H9 (cell line): ENCODE measurements at regions not wholly inside any gene's neighbourhood (a gene's known extent, or its start where the extent isn't known, plus 50 kb on each side); places are given as distances from the start of the nearest gene placed in this dataset.

Experiments
- DNase-seq: peaks from one replicate; pipeline ENCODE4 v3.0.0-alpha.2; 2017
- H2AFZ ChIP-seq: one replicate; pipeline ENCODE4 v1.6.1; 2013; ENCODE audit warnings: mild to moderate bottlenecking, low read length, control low read depth, moderate library complexity
- H2AK5ac ChIP-seq: 2 replicates; pipeline ENCODE4 v1.6.1; 2013; ENCODE audit warnings: low read length, control low read depth, mixed read lengths; ENCODE audit not compliant: insufficient read length
- H2BK120ac ChIP-seq: one replicate; pipeline ENCODE4 v1.6.1; 2013; ENCODE audit warnings: low read depth, mild to moderate bottlenecking, low read length, control low read depth, inconsistent platforms; ENCODE audit not compliant: poor library complexity, severe bottlenecking
- H2BK12ac ChIP-seq: 2 replicates; pipeline ENCODE4 v1.6.1; 2013; ENCODE audit warnings: low read length, control low read depth, mixed read lengths, low read depth; ENCODE audit not compliant: insufficient read length
- H2BK15ac ChIP-seq: 2 replicates; pipeline ENCODE4 v1.6.1; 2013; ENCODE audit warnings: low read depth, low read length, control low read depth
- H2BK20ac ChIP-seq: one replicate; pipeline ENCODE4 v1.6.1; 2013; ENCODE audit warnings: low read depth, mild to moderate bottlenecking, low read length, control low read depth, inconsistent platforms; ENCODE audit not compliant: poor library complexity, severe bottlenecking
- H2BK5ac ChIP-seq: 2 replicates; pipeline ENCODE4 v1.6.1; 2013; ENCODE audit warnings: low read length, control low read depth, mixed read lengths; ENCODE audit not compliant: insufficient read length
- H3K14ac ChIP-seq: 2 replicates; pipeline ENCODE4 v1.6.1; 2013; ENCODE audit warnings: low read length, control low read depth; ENCODE audit not compliant: insufficient read depth
- H3K18ac ChIP-seq: 2 replicates; pipeline ENCODE4 v1.6.1; 2013; ENCODE audit warnings: low read depth, mild to moderate bottlenecking, mixed read lengths, low read length, control low read depth; ENCODE audit not compliant: insufficient read length
- H3K23ac ChIP-seq: 2 replicates; pipeline ENCODE4 v1.6.1; 2013; ENCODE audit warnings: low read length, control low read depth, mixed read lengths, low read depth; ENCODE audit not compliant: insufficient read length
- H3K23me2 ChIP-seq: 2 replicates; pipeline ENCODE4 v1.6.1; 2013; ENCODE audit warnings: low read depth, mild to moderate bottlenecking, mixed read lengths, low read length, control low read depth; ENCODE audit not compliant: insufficient read length, poor library complexity, severe bottlenecking
- H3K27ac ChIP-seq: 2 replicates; pipeline ENCODE4 v1.5.1; 2013; ENCODE audit warnings: low read length, control low read depth, mixed read lengths, low read depth; ENCODE audit not compliant: insufficient read length
- H3K27me3 ChIP-seq: 2 replicates; pipeline ENCODE4 v1.6.1; 2013; ENCODE audit warnings: low read length, control low read depth, inconsistent platforms; ENCODE audit not compliant: insufficient read depth
- H3K4ac ChIP-seq: 2 replicates; pipeline ENCODE4 v1.6.1; 2013; ENCODE audit warnings: low read depth, mild to moderate bottlenecking, control low read depth, inconsistent platforms, low read length, moderate library complexity
- H3K4me1 ChIP-seq: 2 replicates; pipeline ENCODE4 v1.6.1; 2013; ENCODE audit warnings: low read length, control low read depth, inconsistent platforms; ENCODE audit not compliant: insufficient read depth
- H3K4me2 ChIP-seq: 2 replicates; pipeline ENCODE4 v1.6.1; 2013; ENCODE audit warnings: low read length, control low read depth, mixed read lengths; ENCODE audit not compliant: insufficient read length, insufficient read depth
- H3K56ac ChIP-seq: 2 replicates; pipeline ENCODE4 v1.6.1; 2013; ENCODE audit warnings: low read depth, mild to moderate bottlenecking, mixed read lengths, low read length, control low read depth; ENCODE audit not compliant: insufficient read length
- H3K79me1 ChIP-seq: 2 replicates; pipeline ENCODE4 v1.6.1; 2013; ENCODE audit warnings: low read depth, mild to moderate bottlenecking, moderate library complexity, low read length, control low read depth, inconsistent platforms; ENCODE audit not compliant: insufficient read depth, poor library complexity, severe bottlenecking
- H3K79me2 ChIP-seq: 2 replicates; pipeline ENCODE4 v1.6.1; 2013; ENCODE audit warnings: low read length, control low read depth, inconsistent platforms; ENCODE audit not compliant: insufficient read depth
- H3K9ac ChIP-seq: 2 replicates; pipeline ENCODE4 v1.6.1; 2013; ENCODE audit warnings: low read length, control low read depth, mixed read lengths; ENCODE audit not compliant: insufficient read length; ENCODE audit errors: extremely low read depth
- H3K9me3 ChIP-seq: one replicate; pipeline ENCODE4 v1.6.1; 2013; ENCODE audit warnings: low read depth, low read length, inconsistent platforms; ENCODE audit not compliant: control insufficient read depth
- H3T11ph ChIP-seq: one replicate; pipeline ENCODE4 v1.6.1; 2013; ENCODE audit warnings: mild to moderate bottlenecking, low read length, control low read depth, inconsistent platforms
- H4K20me1 ChIP-seq: one replicate; pipeline ENCODE4 v1.6.1; 2013; ENCODE audit not compliant: control insufficient read depth, insufficient read length, insufficient read depth
- H4K5ac ChIP-seq: 2 replicates; pipeline ENCODE4 v1.6.1; 2013; ENCODE audit warnings: low read depth, mild to moderate bottlenecking, mixed read lengths, low read length, control low read depth; ENCODE audit not compliant: insufficient read length
- H4K8ac ChIP-seq: replicated peaks from 2 replicates; pipeline ENCODE4 v1.6.1; 2013; ENCODE audit warnings: low read length, control low read depth, mixed read lengths, low read depth; ENCODE audit not compliant: insufficient read length
- H4K91ac ChIP-seq: 2 replicates; pipeline ENCODE4 v1.6.1; 2013; ENCODE audit warnings: low read depth, mild to moderate bottlenecking, moderate library complexity, mixed read lengths, low read length, control low read depth; ENCODE audit not compliant: insufficient read length
- H3K27ac Mint-ChIP-seq, 3 experiments: 2 replicates in 2 of 3; 3 replicates in 1 of 3; pipeline ENCODE4 v1.8.0; 2020 to 2021; ENCODE audit warnings: mixed read lengths in 3 of 3, mild to moderate bottlenecking in 1 of 3, moderate library complexity in 1 of 3
- H3K27me3 Mint-ChIP-seq: 2 replicates; pipeline ENCODE4 v1.8.0; 2021; ENCODE audit warnings: low read depth, mild to moderate bottlenecking, moderate library complexity, mixed read lengths
- H3K36me3 Mint-ChIP-seq, 3 experiments: 2 replicates in 2 of 3; 3 replicates in 1 of 3; pipeline ENCODE4 v1.8.0; 2020 to 2021; ENCODE audit warnings: low read depth in 3 of 3, mixed read lengths in 3 of 3; ENCODE audit not compliant: insufficient read depth in 1 of 3
- H3K4me1 Mint-ChIP-seq, 2 experiments: 2 replicates each; pipeline ENCODE4 v1.8.0; 2020; ENCODE audit warnings: mixed read lengths in 2 of 2
- H3K4me3 Mint-ChIP-seq, 2 experiments: 2 replicates in 1 of 2; 3 replicates in 1 of 2; pipeline ENCODE4 v1.8.0; 2020 to 2021; ENCODE audit warnings: mild to moderate bottlenecking in 2 of 2, mixed read lengths in 2 of 2, moderate library complexity in 1 of 2
- H3K9me3 Mint-ChIP-seq, 2 experiments: 2 replicates in 1 of 2; 3 replicates in 1 of 2; pipeline ENCODE4 v1.8.0; 2020; ENCODE audit warnings: mild to moderate bottlenecking in 2 of 2, mixed read lengths in 2 of 2, moderate library complexity in 1 of 2
- CTCF ChIP-seq: fragments of 200-600 bp; sonication (generic); conservative IDR thresholded peaks from 3 replicates; pipeline ENCODE4 v1.8.0; 2021; ENCODE audit warnings: antibody characterized with exemption, mild to moderate bottlenecking
- WGBS: extraction: QIAGEN DNeasy Blood & Tissue Kit; methylation state at CpG from one replicate; pipeline ENCODE4 v1.1.7; 2013; ENCODE audit warnings: missing lambda C conversion rate, low lambda C conversion rate, mixed read lengths; ENCODE audit not compliant: insufficient read length; ENCODE audit errors: extremely low coverage; 5-methylcytosine and 5-hydroxymethylcytosine counted together

GRCh38 chr4:71125137-71125536, 131.7 kb downstream of the DCK start:
- Mint-ChIP-seq H3K36me3 (peaks cover 0 to 5% (median 2%) of the 10 kb centered on the region in 3 experiments; a peak in 4 of 7 replicates), H3K9me3 (peaks cover 7 to 9% of the 10 kb centered on the region in 2 experiments; a peak in 4 of 5 replicates), H3K4me3 (no peak overlapping the region), H3K27ac (no peak overlapping the region), H3K4me1 (no peaks in the 10 kb centered on the region), H3K27me3 (no peaks in the 10 kb centered on the region)
- no peak overlapping the region for H2BK12ac ChIP-seq
- H4K20me1 ChIP-seq: no peaks in the 10 kb centered on the region
- no peak for TF ChIP-seq CTCF
- H4K8ac ChIP-seq: no peak overlapping the region
- no peak overlapping the region for H2AFZ ChIP-seq
- no peak overlapping the region for H2BK5ac ChIP-seq
- no peak overlapping the region for H3K9ac ChIP-seq
- H3K23me2 ChIP-seq: no peaks in the 10 kb centered on the region
- no peak overlapping the region for H4K5ac ChIP-seq
- H3K14ac ChIP-seq: no peak overlapping the region
- H3K4me2 ChIP-seq: no peak overlapping the region
- H2BK15ac ChIP-seq: no peak overlapping the region
- no peak overlapping the region for H3T11ph ChIP-seq
- H3K18ac ChIP-seq: no peak overlapping the region
- H3K27me3 ChIP-seq: no peaks in the 10 kb centered on the region
- H3K79me1 ChIP-seq: no peaks in the 10 kb centered on the region
- no peak overlapping the region for H3K23ac ChIP-seq
- H3K4me1 ChIP-seq: no peaks in the 10 kb centered on the region
- H3K4ac ChIP-seq: no peak overlapping the region
- no peak overlapping the region for H4K91ac ChIP-seq
- H3K9me3 ChIP-seq: no peaks in the 10 kb centered on the region
- WGBS: no CpG with 5 or more reads among the region's 4 CpGs
- no peak overlapping the region for H2BK120ac ChIP-seq
- no peak overlapping the region for H3K56ac ChIP-seq
- H3K79me2 ChIP-seq: no peaks in the 10 kb centered on the region
- no peak overlapping the region for H3K27ac ChIP-seq
- H2AK5ac ChIP-seq: no peak overlapping the region
- H2BK20ac ChIP-seq: no peak overlapping the region
- DNase-seq: no peak
